Breast epithelium (tissue), 3 donors: ENCODE measurements at regions not wholly inside any gene's neighbourhood (a gene's known extent, or its start where the extent isn't known, plus 50 kb on each side); places are given as distances from the start of the nearest gene placed in this dataset.

ENCODE experiments used
- CTCF ChIP-seq, 3 donors: fragments of 450-650 bp; IDR thresholded peaks; one replicate each; pipeline ENCODE4 v1.5.1; 2016 to 2017; ENCODE audit warnings: antibody characterized with exemption in 3 of 3, mild to moderate bottlenecking in 3 of 3, moderate library complexity in 3 of 3
- POLR2A ChIP-seq: fragments of 450-650 bp; IDR thresholded peaks from one replicate; pipeline ENCODE4 v1.6.1; 2016; ENCODE audit warnings: antibody characterized with exemption, mild to moderate bottlenecking, moderate library complexity
- POLR2AphosphoS5 ChIP-seq, 3 donors: sonication (generic); formaldehyde crosslinking; IDR thresholded peaks; one replicate each; pipeline ENCODE4 v1.6.1; 2017; ENCODE audit warnings: antibody characterized with exemption in 3 of 3

- TF ChIP-seq CTCF (IDR thresholded peaks at IDR 0.05) (no peak), POLR2A (no peak), POLR2AphosphoS5 (IDR thresholded peaks at IDR 0.05) (no peak)
These were observed 1046.2 kb downstream of the KCNT2 start for GRCh38 chr1:195562074-195562473.
